Lung (tissue), 11 donors: ENCODE measurements at regions not wholly inside any gene's neighbourhood (a gene's known extent, or its start where the extent isn't known, plus 50 kb on each side); places are given as distances from the start of the nearest gene placed in this dataset.

Source experiments
- ATAC-seq: fragments of 200-7000 bp; cut with Tn5 transposase; one replicate; pipeline ENCODE4 v1.9.1; 2020; ENCODE audit warnings: moderate number of reproducible peaks; ENCODE audit not compliant: insufficient read depth, low FRiP score
- DNase-seq, 3 donors: peaks; one replicate each; pipeline ENCODE4 v3.0.0-alpha.2; 2013 to 2017
- H3K27ac ChIP-seq, 2 donors: one replicate each; pipeline ENCODE4 v1.5.1; 2013; ENCODE audit warnings: mild to moderate bottlenecking in 2 of 2, moderate library complexity in 2 of 2, control low read depth in 1 of 2, inconsistent platforms in 1 of 2, low read depth in 1 of 2, low read length in 1 of 2
- H3K27me3 ChIP-seq, 3 donors: one replicate each; pipeline ENCODE4 v1.5.1; 2013; ENCODE audit warnings: low read length in 2 of 3; ENCODE audit not compliant: control insufficient read depth in 3 of 3, insufficient read depth in 3 of 3
- H3K36me3 ChIP-seq, 4 donors: one replicate each; pipeline ENCODE4 v1.5.1; 2013; ENCODE audit warnings: low read length in 4 of 4, mild to moderate bottlenecking in 1 of 4, moderate library complexity in 1 of 4; ENCODE audit not compliant: control insufficient read depth in 4 of 4, insufficient read depth in 4 of 4
- H3K4me1 ChIP-seq, 5 donors: one replicate each; pipeline ENCODE4 v1.5.1; 2013; ENCODE audit warnings: low read length in 5 of 5, mild to moderate bottlenecking in 2 of 5, moderate library complexity in 1 of 5; ENCODE audit not compliant: control insufficient read depth in 5 of 5, insufficient read depth in 5 of 5
- H3K4me3 ChIP-seq: one replicate; pipeline ENCODE4 v1.5.1; 2013; ENCODE audit warnings: mild to moderate bottlenecking, control low read depth, moderate library complexity
- H3K9ac ChIP-seq, 2 donors: one replicate each; pipeline ENCODE4 v1.5.1; 2013; ENCODE audit warnings: low read length in 2 of 2, control low read depth in 1 of 2; ENCODE audit not compliant: insufficient read depth in 1 of 2
- H3K9me3 ChIP-seq, 4 donors: one replicate each; pipeline ENCODE4 v1.5.1; 2013; ENCODE audit warnings: low read length in 3 of 4, mild to moderate bottlenecking in 1 of 4, moderate library complexity in 1 of 4; ENCODE audit not compliant: control insufficient read depth in 4 of 4, insufficient read depth in 3 of 4
- whole genome bisulfite sequencing, 2 donors: extraction: QIAGEN DNeasy Blood & Tissue Kit; methylation state at CpG; one replicate each; pipeline ENCODE4 v1.1.7; 2013; 5-methylcytosine and 5-hydroxymethylcytosine counted together
- TF ChIP-seq, protein P1 (sequence below): IDR thresholded peaks from 2 replicates; pipeline ENCODE4 v1.5.1; 2012; ENCODE audit warnings: mild to moderate bottlenecking; ENCODE audit errors: control extremely low read depth, extremely low read depth
- donor health status: control.
- donor health status: control.
- donor health status: Bipolar disorder and iron deficiency.
- donor health status: healthy.
- donor health status: DM: yes; HTN: yes; CAD: no.

GRCh38 chr13:40460116-40460515 lies 206.3 kb downstream of the FOXO1 start:
- H3K9me3 ChIP-seq: peaks cover 0 to 2% (median 0%) of the 10 kb centered on the region in 4 donors
- H3K4me1 ChIP-seq: no peaks in the 10 kb centered on the region
- H3K4me3 ChIP-seq: no peak overlapping the region
- TF ChIP-seq, protein P1, sequence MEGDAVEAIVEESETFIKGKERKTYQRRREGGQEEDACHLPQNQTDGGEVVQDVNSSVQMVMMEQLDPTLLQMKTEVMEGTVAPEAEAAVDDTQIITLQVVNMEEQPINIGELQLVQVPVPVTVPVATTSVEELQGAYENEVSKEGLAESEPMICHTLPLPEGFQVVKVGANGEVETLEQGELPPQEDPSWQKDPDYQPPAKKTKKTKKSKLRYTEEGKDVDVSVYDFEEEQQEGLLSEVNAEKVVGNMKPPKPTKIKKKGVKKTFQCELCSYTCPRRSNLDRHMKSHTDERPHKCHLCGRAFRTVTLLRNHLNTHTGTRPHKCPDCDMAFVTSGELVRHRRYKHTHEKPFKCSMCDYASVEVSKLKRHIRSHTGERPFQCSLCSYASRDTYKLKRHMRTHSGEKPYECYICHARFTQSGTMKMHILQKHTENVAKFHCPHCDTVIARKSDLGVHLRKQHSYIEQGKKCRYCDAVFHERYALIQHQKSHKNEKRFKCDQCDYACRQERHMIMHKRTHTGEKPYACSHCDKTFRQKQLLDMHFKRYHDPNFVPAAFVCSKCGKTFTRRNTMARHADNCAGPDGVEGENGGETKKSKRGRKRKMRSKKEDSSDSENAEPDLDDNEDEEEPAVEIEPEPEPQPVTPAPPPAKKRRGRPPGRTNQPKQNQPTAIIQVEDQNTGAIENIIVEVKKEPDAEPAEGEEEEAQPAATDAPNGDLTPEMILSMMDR: no peak
- H3K9ac ChIP-seq: no peak overlapping the region
- 86 to 92% methylated on average over 3 of the region's 3 CpGs for WGBS, 2 donors
- DNase-seq (no peak), ATAC-seq (no peak)
- H3K27me3 ChIP-seq: no peaks in the 10 kb centered on the region
- no peaks in the 10 kb centered on the region for H3K36me3 ChIP-seq
- no peak overlapping the region for H3K27ac ChIP-seq

DNA sequence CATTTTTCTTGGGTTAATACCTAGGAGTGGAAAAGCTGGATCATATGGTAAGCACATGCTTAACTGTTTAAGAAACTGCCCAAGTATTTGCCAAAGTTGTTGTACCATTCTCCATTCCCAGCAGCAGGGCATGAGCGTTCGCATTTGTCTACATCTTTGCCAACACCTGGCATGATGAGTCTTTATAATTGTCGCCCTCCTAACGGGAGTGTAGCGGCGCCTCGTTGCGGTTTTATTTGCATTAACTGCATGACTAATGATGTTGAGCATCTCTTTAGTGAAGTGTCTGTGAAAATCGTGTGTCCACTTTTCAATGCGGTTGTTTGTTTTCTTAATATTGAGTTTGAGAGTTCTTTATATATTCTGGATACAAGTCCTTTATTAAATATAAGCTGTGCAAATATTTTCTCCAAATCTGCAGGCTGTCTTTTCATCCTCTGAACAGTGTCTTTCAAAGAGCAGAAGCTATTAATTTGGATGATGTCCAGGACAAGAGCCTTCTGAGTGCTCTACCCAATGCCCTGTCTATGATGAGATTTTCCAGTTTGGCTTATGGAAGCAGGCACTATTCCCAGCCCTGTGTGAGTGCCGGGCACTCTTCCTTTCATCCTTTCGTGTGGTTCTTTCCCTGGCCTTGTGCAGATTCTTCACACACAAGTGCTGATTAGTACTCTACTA lies 202.0 kb downstream of the FOXO1 start:
- DNase-seq (no peak), ATAC-seq (no peak)
- TF ChIP-seq, protein P1: no peak
- Histone ChIP-seq H3K36me3 (no peaks in the 10 kb centered on the region), H3K9me3 (no peaks in the 10 kb centered on the region), H3K27me3 (no peaks in the 10 kb centered on the region), H3K27ac (no peak overlapping the region), H3K9ac (no peak overlapping the region), H3K4me1 (no peaks in the 10 kb centered on the region), H3K4me3 (no peak overlapping the region)
- WGBS, 2 donors: 84 to 94% methylated on average over 12 of the region's 12 CpGs

DNA sequence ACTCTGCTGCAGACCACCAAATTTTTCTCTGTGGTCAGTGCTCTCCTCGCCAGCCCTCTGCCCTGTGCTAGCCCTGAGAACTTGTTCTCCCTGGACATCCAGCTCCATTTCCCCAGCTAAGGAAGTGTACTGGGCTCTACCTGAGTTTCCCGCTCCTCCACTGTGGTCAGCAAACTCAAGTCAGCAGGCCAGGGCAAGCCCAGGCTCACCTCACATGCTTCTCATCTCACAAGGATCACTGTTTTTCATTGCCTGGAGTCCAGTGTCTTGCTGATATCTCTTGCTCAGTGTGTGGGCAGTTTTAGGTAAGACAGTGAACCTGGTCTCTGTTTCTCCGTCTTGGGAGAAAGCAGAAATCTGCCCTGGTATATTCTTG lies 201.4 kb downstream of the FOXO1 start:
- Histone ChIP-seq H3K4me1 (peaks cover 0 to 2% (median 0%) of the 10 kb centered on the region in 5 donors), H3K27ac (no peak overlapping the region), H3K4me3 (no peak overlapping the region), H3K9ac (no peak overlapping the region), H3K36me3 (no peaks in the 10 kb centered on the region), H3K9me3 (no peaks in the 10 kb centered on the region), H3K27me3 (peaks cover 0 to 2% (median 0%) of the 10 kb centered on the region in 3 donors)
- ATAC-seq: no peak
- TF ChIP-seq, protein P1: no peak
- DNase-seq: no peak
- 96 to 97% methylated on average over 3 of the region's 3 CpGs for WGBS, 2 donors

DNA sequence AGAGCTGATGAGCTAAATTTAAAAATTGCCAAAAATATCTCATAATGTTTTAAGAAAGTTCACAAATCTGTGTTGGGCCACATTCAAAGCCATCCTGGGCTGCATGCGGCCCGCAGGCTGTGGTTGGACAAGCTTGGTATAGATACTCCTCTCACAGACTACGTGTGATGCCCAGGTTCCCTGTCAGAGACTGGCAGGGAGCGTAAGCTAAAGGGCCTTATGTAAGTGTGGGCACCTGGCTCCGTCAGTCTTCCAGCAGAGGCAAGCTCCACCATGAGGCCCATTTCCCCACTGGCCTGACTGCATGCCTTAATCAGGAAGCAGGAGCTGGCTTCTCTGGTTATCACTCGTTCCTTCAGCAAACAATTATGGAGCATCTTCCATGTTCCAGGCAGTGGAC lies 200.2 kb downstream of the FOXO1 start:
- peaks cover 0 to 2% (median 0%) of the 10 kb centered on the region in 5 donors for H3K4me1 ChIP-seq
- H3K27ac ChIP-seq: no peak overlapping the region
- DNase-seq (no peak), ATAC-seq (no peak)
- no peaks in the 10 kb centered on the region for H3K36me3 ChIP-seq
- no peaks in the 10 kb centered on the region for H3K9me3 ChIP-seq
- H3K9ac ChIP-seq: no peak overlapping the region
- TF ChIP-seq, protein P1: no peak
- no peak overlapping the region for H3K4me3 ChIP-seq
- peaks cover 0 to 2% (median 0%) of the 10 kb centered on the region in 3 donors for H3K27me3 ChIP-seq
- WGBS, 2 donors: 95 to 97% methylated on average over 6 of the region's 6 CpGs
